GM19099 (cell line): ENCODE measurements at regions not wholly inside any gene's neighbourhood (a gene's known extent, or its start where the extent isn't known, plus 50 kb on each side); places are given as distances from the start of the nearest gene placed in this dataset.

Experiments used
- POLR2A ChIP-seq: IDR thresholded peaks from 3 replicates; pipeline ENCODE4 v1.6.1; 2011; ENCODE audit warnings: low read depth; ENCODE audit not compliant: insufficient read length; ENCODE audit errors: extremely low read depth

DNA sequence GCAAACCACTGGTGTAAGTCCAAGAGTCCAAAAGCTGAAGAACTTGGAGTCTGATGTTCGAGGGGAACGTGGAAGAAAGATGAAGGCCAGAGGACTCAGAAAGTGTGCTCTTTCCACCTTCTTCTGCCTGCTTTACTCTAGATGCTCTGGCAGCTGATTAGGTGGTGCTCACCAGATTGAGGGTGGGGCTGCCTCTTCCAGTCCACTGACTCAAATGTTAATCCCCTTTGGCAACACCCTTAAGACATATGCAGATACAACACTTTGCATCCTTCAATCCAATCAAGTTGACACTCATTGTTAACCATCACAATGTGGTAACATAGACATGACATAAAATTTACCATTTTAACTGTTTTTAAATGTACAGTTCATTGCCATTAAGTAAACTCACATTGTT lies 249.5 kb downstream of the COG6 start:
- no peak for TF ChIP-seq POLR2A

DNA sequence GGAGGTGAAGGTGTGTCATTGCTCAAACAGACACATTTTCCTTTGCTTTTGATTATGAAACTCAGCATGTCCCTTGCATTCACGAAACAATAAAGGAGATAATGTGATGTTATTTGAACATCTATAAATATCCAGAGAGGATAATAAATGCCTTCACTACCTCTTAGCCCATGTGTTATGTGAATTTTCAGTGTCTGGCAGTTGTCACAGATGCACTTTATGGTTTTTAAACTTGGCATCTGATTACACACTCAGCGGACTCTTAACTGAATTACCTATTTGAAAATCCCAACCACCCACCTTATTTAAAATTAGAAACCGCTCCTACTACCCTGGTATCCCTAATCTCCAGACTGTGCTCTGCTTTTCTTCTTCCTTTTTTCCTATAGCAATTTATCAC lies 254.2 kb downstream of the COG6 start:
- TF ChIP-seq POLR2A, result no peak

DNA sequence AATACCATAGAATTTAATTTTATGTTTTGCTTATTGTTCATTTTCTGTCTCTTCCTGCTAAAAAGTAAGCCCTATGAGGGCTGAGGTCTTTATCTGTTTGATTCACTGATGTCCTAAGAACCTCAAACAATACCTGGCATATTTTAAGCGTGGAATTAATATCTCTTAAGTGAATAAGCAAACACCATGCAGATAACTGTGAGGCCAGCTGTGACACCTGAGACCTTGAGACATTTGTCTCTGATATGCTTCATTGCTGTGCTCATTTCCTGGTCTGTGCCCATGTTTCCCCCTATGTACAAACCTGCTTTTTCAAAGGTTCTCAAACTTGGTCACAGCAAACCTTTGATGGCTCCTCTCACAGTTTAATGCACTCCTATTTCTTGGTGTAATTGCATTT lies 254.6 kb downstream of the COG6 start:
- no peak for TF ChIP-seq POLR2A

DNA sequence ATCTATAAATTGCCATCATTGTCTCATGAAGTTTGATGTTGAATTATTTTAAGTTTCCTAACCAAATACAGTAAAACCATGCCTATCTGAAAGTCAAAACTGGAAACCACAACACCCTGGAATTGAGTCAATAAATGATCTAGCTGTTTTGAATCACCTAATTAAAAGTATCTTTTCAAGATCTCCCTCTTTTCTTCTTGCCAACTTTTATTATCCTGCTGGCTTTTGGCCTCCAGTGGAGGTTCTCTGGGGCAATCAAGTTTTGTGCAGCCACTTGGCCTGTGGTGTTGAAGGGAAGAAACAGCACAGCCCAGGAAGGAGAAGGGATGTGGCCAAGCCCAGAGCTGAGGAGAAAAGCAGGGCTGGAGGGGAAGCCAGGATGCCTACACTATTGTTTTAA lies 255.4 kb downstream of the COG6 start:
- TF ChIP-seq POLR2A, result no peak

DNA sequence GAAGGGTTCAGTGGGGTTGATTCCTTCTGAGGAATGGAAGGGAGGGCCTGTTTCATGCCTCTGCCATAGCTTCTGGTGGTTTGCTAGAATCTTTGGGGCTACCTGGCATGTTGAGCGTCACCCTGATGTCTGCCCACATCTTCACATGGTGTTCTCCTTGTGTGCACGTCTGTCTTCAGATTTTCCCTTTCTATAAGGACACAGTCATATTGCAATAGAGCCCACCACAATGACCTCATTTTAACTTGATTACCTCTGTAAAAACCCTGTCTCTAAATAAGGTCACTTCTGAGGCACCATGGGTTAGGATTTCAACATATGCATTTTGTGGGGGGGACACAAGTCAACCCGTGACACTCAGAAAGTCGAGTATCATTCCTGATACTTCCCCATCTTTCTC lies 257.9 kb downstream of the COG6 start:
- no peak for TF ChIP-seq POLR2A

DNA sequence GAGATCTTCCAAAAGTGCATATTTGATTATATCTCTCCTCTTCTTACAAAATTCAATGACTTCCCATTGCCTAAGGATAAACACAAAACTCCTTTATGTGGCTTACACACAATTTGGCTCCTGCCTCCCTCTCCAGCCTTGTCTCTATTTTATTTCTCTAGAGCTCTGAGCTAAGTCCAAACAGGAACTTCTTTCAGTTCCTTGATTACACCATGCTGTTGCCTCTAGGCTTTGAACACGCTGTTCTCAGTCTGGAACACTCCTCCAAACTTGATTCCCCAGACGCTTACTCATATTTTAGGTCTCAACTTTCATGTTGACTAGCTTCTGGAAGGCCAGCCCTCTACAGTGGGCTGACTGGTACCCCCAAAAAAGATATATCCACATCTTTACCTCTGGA lies 258.5 kb downstream of the COG6 start:
- TF ChIP-seq POLR2A, result no peak

DNA sequence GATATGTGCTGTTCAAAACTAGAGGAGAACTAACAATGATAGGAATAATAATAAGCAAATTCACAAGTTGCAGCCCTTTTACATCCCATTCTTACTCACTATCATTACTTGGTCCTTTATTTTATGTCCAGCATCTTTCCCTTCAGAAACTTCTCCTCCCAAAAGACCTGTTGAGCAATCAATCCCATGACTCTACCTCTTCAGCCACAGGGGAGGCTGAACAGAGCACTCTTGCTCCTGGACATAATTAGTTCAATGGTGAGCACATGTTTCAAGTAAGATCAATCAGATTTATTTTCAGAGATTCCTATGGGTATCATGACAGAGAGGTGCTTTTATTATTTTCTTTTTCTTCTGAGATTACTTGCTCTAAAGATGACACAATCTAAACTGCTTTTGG lies 260.0 kb downstream of the COG6 start:
- TF ChIP-seq POLR2A, result no peak

DNA sequence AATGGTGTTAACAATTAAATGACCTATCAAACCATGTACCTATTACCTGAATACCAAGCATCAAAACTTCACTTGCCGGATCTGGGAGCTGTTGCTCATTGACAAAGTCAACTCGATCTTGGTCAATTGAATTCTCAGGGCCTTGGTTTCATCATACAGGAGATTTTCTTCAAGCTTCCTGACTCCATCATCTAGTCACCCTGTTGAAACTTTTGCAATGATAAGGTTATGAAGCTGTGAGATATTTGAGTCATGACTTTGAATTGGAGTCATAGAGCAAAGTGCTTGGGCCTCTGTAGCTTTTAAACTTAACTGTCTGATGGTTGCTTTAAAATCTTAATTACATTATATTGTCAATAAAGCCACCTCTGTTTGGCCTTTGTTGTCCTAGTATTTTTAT lies 260.9 kb downstream of the COG6 start:
- no peak for TF ChIP-seq POLR2A

DNA sequence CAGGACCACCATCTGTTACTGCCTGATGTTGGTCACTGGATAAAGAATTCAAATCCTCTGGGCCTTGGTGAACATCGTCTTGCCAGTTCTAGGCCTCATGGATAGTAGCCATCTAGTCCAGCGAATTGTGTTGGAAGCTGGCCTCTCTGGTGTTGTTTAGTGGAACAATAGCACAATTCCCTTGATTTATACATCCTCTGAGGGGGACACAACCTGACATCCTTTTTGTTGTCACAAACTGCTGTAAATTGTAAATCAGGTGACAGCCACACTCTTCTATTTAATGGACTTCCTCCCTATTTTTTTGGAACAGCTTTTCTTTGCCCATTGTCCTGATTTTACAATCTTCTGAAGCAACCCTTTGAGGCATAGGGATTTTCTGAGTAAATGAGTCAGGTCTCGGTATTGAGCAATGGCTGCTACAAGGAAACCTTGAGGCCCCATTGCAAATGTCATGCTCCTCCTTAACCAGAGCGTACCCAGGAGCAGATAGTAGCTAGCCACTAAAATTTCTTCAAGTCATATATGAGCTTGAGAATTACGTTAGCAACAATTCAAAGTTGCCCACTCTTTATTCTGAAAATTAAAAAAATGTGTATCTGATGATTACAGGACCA lies 263.3 kb downstream of the COG6 start:
- no peak for TF ChIP-seq POLR2A

DNA sequence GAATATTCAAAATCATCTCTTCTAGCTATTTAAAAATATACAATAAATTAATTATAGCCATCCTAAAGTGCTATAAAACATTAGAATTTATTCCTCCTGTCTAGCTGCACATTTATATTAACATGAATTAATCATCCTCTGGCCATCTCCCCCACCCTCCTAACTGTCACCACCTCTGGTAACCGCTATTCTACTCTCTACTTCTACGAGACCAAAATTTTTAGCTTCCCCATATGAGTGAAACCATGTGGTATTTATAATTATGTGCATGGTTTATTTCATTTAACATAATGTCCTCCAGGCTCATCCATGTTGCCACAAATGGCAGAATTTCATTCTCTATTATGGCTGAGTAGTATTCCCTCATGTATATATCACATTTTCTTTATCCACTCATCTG lies 265.2 kb downstream of the COG6 start:
- no peak for TF ChIP-seq POLR2A

DNA sequence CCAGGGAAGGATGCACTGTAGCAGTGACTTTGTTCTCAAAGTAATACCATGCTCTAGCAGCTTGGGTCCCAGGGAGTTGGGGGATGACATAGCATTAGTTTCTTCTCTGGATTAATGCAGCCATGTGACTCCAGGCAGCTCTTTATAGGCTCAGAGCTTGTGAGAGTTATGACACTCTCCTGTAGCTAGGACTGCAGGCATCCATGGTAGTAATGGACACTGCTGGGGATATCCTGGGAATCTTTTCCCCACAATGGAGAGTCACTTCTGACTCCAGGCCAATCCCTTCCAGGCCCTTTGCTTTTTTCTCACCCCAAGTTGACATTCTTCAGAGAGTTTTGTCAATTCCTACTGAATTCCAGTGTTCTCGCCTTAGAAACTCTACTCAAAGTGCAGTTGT lies 270.9 kb downstream of the COG6 start:
- TF ChIP-seq POLR2A, result no peak

DNA sequence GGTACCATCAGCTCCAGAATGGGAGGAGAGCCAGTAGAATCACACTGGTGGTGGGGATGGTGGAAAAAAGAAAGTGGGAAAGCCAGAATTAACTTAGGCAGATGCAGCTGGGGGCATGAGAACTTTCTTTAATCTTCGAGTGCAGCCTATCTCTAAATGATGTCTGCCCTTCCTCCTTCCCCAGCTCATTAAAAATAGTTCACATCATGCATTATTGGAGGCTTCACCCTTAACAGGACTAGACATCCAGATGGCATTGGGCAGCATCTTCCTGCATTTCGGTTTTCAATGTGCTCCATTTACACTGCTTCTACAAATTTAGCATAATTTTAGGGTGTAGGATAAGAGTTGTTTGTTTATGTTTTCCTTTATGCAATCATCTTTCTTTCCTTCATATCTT lies 272.8 kb downstream of the COG6 start:
- no peak for TF ChIP-seq POLR2A

DNA sequence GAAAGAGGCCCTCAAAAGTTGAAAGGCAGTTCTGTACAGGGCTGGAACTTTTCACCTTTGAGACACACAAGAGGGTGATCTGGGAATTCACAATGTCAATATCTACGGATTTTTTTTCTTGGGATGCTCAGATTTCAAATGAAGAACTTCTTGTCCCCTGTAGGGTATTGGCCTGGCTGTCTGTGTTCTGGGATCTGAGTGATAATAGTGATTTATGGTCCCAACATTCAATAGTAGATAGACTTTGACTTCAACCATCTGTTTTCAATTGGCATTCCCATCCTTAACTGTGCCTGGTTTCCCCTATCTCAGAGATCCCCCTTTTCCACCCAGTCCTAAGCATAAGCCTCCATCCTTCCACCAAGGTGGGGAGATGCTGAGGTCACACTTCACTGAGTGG lies 274.1 kb downstream of the COG6 start:
- TF ChIP-seq POLR2A, result no peak

DNA sequence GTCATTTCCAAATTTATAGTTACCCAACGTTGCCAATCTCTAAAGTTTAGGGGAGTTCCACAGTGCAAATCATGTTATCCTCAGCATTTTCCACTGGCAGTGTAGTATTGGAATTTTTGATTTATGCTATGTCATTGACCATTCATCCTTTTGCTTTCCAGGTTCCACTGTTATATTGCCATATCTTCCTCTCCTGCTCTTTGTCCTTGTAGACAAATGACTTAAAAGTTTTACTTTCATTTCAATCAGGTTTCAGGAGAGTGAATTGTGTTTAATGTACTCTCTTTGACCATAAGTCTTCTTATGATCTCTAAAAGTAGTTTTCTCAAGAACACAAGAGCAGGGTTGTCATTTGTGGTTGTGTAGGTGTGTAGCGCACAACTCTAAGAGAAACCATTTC lies 274.6 kb downstream of the COG6 start:
- no peak for TF ChIP-seq POLR2A

DNA sequence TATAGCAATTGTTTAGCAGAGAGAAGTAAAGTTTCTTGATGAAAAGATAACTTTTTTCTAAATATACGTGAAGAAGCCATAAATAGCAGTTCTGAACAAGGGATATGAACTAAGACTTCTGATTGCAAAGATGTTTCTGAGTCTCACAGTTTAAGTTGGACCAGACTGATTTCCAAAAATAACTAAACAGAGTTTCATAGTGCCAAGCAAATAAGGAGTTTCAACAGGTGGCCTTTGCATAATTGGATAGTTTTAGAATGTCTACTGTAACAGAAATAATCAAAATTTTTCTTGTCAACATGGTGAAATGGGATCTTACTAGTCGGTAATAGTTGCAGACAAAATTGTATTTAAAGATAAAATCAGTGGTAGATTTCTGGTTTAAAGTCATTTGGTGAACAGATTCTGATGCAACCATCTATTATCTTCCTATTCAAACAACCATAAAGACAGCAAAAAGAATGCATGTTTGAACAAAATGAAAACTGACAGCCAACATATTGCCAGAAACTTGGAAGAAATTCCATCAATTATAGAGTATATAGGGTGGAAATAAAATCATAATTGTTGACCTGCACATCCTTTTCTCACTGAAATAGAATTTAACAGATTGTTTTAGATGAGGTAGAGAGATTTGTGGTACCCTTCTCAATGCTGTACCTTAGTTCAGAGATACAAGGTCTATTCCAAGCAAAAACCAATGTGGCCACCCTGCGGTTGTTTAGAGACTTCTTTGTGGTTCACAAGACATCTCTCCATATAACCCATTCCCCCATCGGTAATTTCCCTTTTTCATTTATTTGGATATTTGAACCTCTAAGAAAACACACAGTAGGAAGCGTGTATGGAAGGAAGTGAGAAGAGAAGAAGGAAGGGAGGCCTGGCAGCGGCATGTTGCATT lies 275.3 kb downstream of the COG6 start:
- TF ChIP-seq POLR2A, result no peak

DNA sequence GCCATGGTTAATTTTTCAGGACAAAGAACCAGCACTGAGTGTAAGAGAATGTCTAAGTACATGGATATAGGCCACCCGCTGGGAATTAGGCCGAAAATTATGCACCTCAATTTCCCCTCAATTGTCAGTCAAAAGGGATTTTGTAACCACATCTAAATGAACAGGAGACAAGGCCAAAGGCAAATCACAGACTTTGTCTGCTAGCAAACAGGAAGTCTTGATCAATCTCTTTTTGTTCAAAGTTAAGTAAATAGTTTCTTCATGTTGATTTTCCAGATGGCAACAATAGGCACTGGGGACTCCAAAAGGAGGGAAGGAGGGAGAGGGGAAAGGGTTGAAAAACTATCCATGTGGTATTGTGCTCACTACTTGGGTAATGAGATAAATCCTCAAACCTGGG lies 276.0 kb downstream of the COG6 start:
- TF ChIP-seq POLR2A, result no peak
